Breast epithelium (tissue), 3 donors: ENCODE measurements at regions not wholly inside any gene's neighbourhood (a gene's known extent, or its start where the extent isn't known, plus 50 kb on each side); places are given as distances from the start of the nearest gene placed in this dataset.

ENCODE experiments used
- POLR2AphosphoS5 ChIP-seq, 3 donors: sonication (generic); formaldehyde crosslinking; IDR thresholded peaks; one replicate each; pipeline ENCODE4 v1.6.1; 2017; ENCODE audit warnings: antibody characterized with exemption in 3 of 3
- TF ChIP-seq, protein P1 (sequence below), 3 donors: fragments of 450-650 bp; IDR thresholded peaks; one replicate each; pipeline ENCODE4 v1.5.1; 2016 to 2017; ENCODE audit warnings: antibody characterized with exemption in 3 of 3, mild to moderate bottlenecking in 3 of 3, moderate library complexity in 3 of 3

DNA sequence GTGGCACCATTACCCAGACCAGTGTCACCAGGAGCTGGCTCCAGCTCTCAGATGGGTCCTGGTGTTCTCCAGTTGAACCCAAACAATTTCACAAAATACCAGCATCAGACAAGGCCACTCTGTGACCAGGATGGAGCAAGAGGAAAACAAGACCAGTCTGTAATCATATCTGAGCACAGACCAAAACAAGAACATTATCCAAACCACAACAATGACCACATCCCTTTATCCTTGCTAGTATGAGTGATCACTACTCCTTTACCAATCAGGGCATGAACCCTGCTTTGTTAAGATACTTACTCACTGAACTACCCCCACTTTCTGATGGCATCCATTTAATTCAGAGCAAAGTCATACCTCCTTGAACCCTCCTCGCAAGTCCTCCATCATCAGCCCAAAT is 145.9 kb downstream of the NUFIP1 start:
- TF ChIP-seq, protein P1, sequence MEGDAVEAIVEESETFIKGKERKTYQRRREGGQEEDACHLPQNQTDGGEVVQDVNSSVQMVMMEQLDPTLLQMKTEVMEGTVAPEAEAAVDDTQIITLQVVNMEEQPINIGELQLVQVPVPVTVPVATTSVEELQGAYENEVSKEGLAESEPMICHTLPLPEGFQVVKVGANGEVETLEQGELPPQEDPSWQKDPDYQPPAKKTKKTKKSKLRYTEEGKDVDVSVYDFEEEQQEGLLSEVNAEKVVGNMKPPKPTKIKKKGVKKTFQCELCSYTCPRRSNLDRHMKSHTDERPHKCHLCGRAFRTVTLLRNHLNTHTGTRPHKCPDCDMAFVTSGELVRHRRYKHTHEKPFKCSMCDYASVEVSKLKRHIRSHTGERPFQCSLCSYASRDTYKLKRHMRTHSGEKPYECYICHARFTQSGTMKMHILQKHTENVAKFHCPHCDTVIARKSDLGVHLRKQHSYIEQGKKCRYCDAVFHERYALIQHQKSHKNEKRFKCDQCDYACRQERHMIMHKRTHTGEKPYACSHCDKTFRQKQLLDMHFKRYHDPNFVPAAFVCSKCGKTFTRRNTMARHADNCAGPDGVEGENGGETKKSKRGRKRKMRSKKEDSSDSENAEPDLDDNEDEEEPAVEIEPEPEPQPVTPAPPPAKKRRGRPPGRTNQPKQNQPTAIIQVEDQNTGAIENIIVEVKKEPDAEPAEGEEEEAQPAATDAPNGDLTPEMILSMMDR (IDR thresholded peaks at IDR 0.05) = no peak
- TF ChIP-seq POLR2AphosphoS5 (IDR thresholded peaks at IDR 0.05) = no peak
